Progenitor cell of endocrine pancreas (in vitro differentiated cells): ENCODE measurements at regions not wholly inside any gene's neighbourhood (a gene's known extent, or its start where the extent isn't known, plus 50 kb on each side); places are given as distances from the start of the nearest gene placed in this dataset.

Source experiments
- DNase-seq: peaks from one replicate; pipeline ENCODE4 v3.0.0; 2021; ENCODE audit warnings: low spot score; ENCODE audit not compliant: unreplicated experiment
- H3K27ac Mint-ChIP-seq: 2 replicates; pipeline ENCODE4 v1.8.0; 2021; ENCODE audit warnings: mild to moderate bottlenecking, moderate library complexity, mixed read lengths
- H3K27me3 Mint-ChIP-seq: 2 replicates; pipeline ENCODE4 v1.8.0; 2021; ENCODE audit warnings: mixed read lengths
- H3K36me3 Mint-ChIP-seq: 2 replicates; pipeline ENCODE4 v1.8.0; 2022; ENCODE audit warnings: mixed read lengths; ENCODE audit not compliant: insufficient read depth
- H3K4me1 Mint-ChIP-seq: 2 replicates; pipeline ENCODE4 v1.8.0; 2021; ENCODE audit warnings: low read depth, mixed read lengths
- H3K4me3 Mint-ChIP-seq: 2 replicates; pipeline ENCODE4 v1.8.0; 2021; ENCODE audit warnings: low read depth, mild to moderate bottlenecking, moderate library complexity, mixed read lengths
- H3K9me3 Mint-ChIP-seq: 2 replicates; pipeline ENCODE4 v1.8.0; 2021; ENCODE audit warnings: low read depth, mixed read lengths
- CTCF ChIP-seq: fragments of 200-600 bp; sonication (generic); IDR thresholded peaks from one replicate; pipeline ENCODE4 v1.5.0; 2021; ENCODE audit warnings: antibody characterized with exemption, mild to moderate bottlenecking; ENCODE audit not compliant: unreplicated experiment

- Mint-ChIP-seq H3K4me3 (no peak overlapping the region), H3K27ac (no peak overlapping the region), H3K4me1 (no peaks in the 10 kb centered on the region), H3K36me3 (no peaks in the 10 kb centered on the region), H3K27me3 (no peaks in the 10 kb centered on the region), H3K9me3 (no peaks in the 10 kb centered on the region)
- DNase-seq = no peak
- no peak for TF ChIP-seq CTCF
Measured at GRCh38 chr13:86080340-86080995, 281.2 kb upstream of the SLITRK6 start.

GRCh38 chr13:86066611-86067365, 267.6 kb upstream of the SLITRK6 start:
- DNase-seq = no peak
- Mint-ChIP-seq H3K4me1 (peaks cover 3% of the 10 kb centered on the region), H3K9me3 (no peaks in the 10 kb centered on the region), H3K27me3 (no peaks in the 10 kb centered on the region), H3K27ac (no peak overlapping the region), H3K4me3 (no peak overlapping the region), H3K36me3 (no peaks in the 10 kb centered on the region)
- no peak for TF ChIP-seq CTCF

GRCh38 chr13:86052141-86052540, 252.9 kb upstream of the SLITRK6 start:
- TF ChIP-seq CTCF = no peak
- Mint-ChIP-seq H3K27me3 (no peaks in the 10 kb centered on the region), H3K27ac (no peak overlapping the region), H3K9me3 (peaks cover 13% of the 10 kb centered on the region), H3K36me3 (peaks cover 1% of the 10 kb centered on the region), H3K4me3 (no peak overlapping the region), H3K4me1 (peaks cover 4% of the 10 kb centered on the region)
- no peak for DNase-seq

GRCh38 chr13:86051134-86052103, 252.2 kb upstream of the SLITRK6 start:
- H3K4me3 Mint-ChIP-seq = no peak overlapping the region
- no peak for TF ChIP-seq CTCF
- no peak for DNase-seq
- H3K4me1 Mint-ChIP-seq = peaks cover 4% of the 10 kb centered on the region
- H3K27ac Mint-ChIP-seq = no peak overlapping the region
- H3K36me3 Mint-ChIP-seq = peaks cover 1% of the 10 kb centered on the region
- no peaks in the 10 kb centered on the region for H3K27me3 Mint-ChIP-seq
- H3K9me3 Mint-ChIP-seq = peaks cover 13% of the 10 kb centered on the region

GRCh38 chr13:86038490-86038889, 239.3 kb upstream of the SLITRK6 start:
- Mint-ChIP-seq H3K9me3 (no peaks in the 10 kb centered on the region), H3K27me3 (no peaks in the 10 kb centered on the region), H3K36me3 (no peaks in the 10 kb centered on the region), H3K4me3 (no peak overlapping the region), H3K27ac (no peak overlapping the region), H3K4me1 (peaks cover 4% of the 10 kb centered on the region)
- DNase-seq = no peak
- TF ChIP-seq CTCF = no peak
